Right lobe of liver (tissue), 4 donors: ENCODE measurements at regions not wholly inside any gene's neighbourhood (a gene's known extent, or its start where the extent isn't known, plus 50 kb on each side); places are given as distances from the start of the nearest gene placed in this dataset.

ENCODE experiments used
- POLR2A ChIP-seq: fragments of 450-650 bp; IDR thresholded peaks from one replicate; pipeline ENCODE4 v1.6.1; 2017; ENCODE audit warnings: antibody characterized with exemption, mild to moderate bottlenecking
- TF ChIP-seq, protein P1 (sequence below), 4 donors: fragments of 200-600 bp in 3 of 4; fragments of 450-650 bp in 1 of 4; IDR thresholded peaks; one replicate each; pipeline versions ENCODE4 v1.5.1 to v1.8.0; 2016 to 2022; ENCODE audit warnings: antibody characterized with exemption in 4 of 4, mild to moderate bottlenecking in 2 of 4
- donor health status: DM: no; HTN: no; CAD: no.
- donor health status: DM: no; HTN: no; CAD: no.
- donor health status: DM: no; HTN: yes; CAD: no.

DNA sequence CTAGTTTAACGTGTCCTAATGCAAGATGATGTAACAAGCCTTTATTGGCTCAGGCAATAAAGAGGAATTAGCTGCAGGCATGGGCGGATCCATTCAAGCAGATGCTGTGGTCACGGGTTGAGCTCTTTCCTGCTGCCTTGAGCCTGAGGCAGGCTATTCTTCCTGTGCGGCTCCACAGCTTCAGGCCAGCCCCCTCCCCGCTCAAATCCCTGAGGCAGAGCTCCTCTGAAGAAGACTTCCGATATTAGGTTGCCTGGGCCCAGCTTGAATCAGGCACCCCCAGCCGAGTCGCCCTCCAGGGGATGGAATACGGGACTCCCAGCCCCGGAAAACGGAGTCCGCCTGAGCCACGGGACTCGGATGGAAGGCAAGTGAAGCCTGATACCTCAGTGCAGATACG, 95.0 kb upstream of the RUFY1 start:
- TF ChIP-seq, protein P1, sequence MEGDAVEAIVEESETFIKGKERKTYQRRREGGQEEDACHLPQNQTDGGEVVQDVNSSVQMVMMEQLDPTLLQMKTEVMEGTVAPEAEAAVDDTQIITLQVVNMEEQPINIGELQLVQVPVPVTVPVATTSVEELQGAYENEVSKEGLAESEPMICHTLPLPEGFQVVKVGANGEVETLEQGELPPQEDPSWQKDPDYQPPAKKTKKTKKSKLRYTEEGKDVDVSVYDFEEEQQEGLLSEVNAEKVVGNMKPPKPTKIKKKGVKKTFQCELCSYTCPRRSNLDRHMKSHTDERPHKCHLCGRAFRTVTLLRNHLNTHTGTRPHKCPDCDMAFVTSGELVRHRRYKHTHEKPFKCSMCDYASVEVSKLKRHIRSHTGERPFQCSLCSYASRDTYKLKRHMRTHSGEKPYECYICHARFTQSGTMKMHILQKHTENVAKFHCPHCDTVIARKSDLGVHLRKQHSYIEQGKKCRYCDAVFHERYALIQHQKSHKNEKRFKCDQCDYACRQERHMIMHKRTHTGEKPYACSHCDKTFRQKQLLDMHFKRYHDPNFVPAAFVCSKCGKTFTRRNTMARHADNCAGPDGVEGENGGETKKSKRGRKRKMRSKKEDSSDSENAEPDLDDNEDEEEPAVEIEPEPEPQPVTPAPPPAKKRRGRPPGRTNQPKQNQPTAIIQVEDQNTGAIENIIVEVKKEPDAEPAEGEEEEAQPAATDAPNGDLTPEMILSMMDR (IDR thresholded peaks at IDR 0.05), result no peak
- no peak for TF ChIP-seq POLR2A
